Bronchial epithelial cell (primary cell): ENCODE measurements at regions not wholly inside any gene's neighbourhood (a gene's known extent, or its start where the extent isn't known, plus 50 kb on each side); places are given as distances from the start of the nearest gene placed in this dataset.
A peak's percentile ranks its signal among the peaks of the same experiment; 100 is the strongest.

Experiments used
- DNase-seq: peaks from one replicate; pipeline ENCODE4 v3.0.0-alpha.2; 2010; ENCODE audit warnings: low read depth
- FAIRE-seq: peaks from 2 replicates; lab custom pipeline; 2011; peaks lifted over from hg19 to GRCh38; lab: Jason Lieb, UNC
- H3K27me3 ChIP-seq: 2 replicates; pipeline ENCODE4 v1.5.1; 2011; ENCODE audit warnings: low read length; ENCODE audit not compliant: control insufficient read depth, insufficient read depth
- H3K36me3 ChIP-seq: 2 replicates; pipeline ENCODE4 v1.5.1; 2011; ENCODE audit warnings: low read length; ENCODE audit not compliant: control insufficient read depth, insufficient read depth
- H3K4me3 ChIP-seq: 2 replicates; pipeline ENCODE4 v1.5.1; 2011; ENCODE audit warnings: mild to moderate bottlenecking, low read depth, low read length, control low read depth
- CTCF ChIP-seq: IDR thresholded peaks from 2 replicates; pipeline ENCODE4 v1.5.1; 2011; ENCODE audit warnings: mild to moderate bottlenecking, moderate library complexity, low read length, control low read depth, inconsistent platforms; ENCODE audit not compliant: insufficient read depth, severe bottlenecking

DNA sequence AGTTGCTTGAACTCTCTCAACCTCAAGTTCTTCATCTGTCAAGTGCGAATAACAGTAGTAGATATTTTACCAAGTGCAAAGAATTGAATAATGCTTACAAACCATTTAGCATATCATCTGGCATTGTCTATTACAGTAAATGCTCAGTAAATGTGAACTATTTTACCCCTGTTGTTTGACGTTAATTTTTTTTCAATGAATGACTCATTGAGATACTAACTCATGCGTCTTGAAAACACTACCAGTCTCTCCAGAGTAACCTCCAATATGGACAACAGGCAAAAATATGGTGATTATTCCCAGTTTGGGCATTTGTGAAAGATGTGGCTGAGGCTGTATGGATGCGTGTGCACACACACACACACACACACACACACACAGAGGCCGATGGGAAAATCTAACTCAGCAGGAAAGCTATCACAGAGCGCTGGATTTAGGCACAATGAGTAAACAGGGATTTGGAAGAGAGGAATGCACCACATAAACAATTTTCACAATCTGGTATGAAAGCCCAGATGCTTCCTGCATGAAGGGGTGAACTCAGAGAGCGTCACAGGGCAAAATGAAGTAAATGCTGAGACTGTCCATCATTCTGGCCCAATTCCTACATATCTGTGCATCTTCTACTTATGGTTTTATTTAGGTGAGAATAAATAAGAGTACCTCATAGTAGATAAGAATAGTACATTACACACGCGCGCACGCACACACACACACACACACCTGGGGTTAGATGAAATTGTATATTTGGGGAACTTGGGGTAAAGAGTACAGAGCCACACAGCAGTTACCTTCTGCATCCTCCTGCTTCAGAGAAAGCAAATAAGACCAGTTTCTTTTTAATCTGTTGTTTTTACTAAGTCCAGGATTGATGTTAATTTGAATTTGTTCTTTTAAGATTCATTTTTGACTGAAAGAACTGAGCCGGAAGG, 128.7 kb downstream of the PALM2AKAP2 start:
- no peaks in the 10 kb centered on the region for H3K36me3 ChIP-seq
- no peak for TF ChIP-seq CTCF
- DNase-seq, result no peak
- no peak overlapping the region for H3K4me3 ChIP-seq
- no peak for FAIRE-seq
- no peaks in the 10 kb centered on the region for H3K27me3 ChIP-seq

GRCh38 chr9:109910671-109911518, 130.9 kb downstream of the PALM2AKAP2 start:
- FAIRE-seq (no peak), DNase-seq (peak; percentile 74)

GRCh38 chr9:109912082-109912582, 132.1 kb downstream of the PALM2AKAP2 start:
- no peak for TF ChIP-seq CTCF
- DNase-seq, result peak; percentile 94
- Histone ChIP-seq H3K4me3 (no peak overlapping the region), H3K36me3 (no peaks in the 10 kb centered on the region), H3K27me3 (no peaks in the 10 kb centered on the region)
- FAIRE-seq, result no peak

More at GRCh38 chr9:109910671-109911518, 130.9 kb downstream of the PALM2AKAP2 start:
- Histone ChIP-seq H3K27me3 (no peaks in the 10 kb centered on the region), H3K36me3 (no peaks in the 10 kb centered on the region), H3K4me3 (no peak overlapping the region)
- no peak for TF ChIP-seq CTCF

DNA sequence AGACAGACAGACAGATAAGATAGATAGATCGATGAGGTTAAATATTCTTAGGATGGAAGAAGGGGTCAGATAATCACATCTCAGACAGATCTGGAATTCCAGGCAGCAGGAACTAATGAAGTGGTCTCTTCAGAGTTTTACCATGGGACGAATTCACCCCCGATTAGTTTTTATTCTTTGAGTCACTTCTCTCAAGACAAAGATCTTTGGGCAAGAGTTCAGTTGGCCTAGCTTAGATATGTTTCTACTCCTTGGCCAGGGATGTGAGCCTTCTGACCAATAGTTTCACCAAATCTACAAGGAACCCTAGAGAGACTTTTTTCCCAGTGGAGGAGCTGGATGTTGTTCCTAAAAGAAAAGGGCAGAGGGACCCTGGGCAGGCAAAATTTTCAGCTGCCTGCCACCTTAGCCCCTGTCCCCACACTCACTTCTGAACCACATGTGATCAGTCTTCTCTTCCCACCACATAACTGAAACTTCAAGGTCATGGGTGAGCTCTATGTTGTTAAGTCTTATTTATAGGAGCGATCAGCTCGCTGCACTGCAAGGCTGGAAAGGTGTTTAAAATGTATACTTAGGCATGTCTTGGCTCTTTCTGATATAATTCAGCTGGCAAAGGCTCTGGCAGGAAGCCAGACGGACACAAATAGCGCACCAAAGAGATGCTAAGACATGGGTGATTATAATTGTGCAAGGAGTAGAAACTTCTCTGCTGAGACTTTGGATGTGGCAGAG, 132.9 kb downstream of the PALM2AKAP2 start:
- H3K36me3 ChIP-seq, result no peaks in the 10 kb centered on the region
- FAIRE-seq (no peak), DNase-seq (peak; percentile 38)
- H3K27me3 ChIP-seq, result no peaks in the 10 kb centered on the region
- TF ChIP-seq CTCF, result no peak
- no peak overlapping the region for H3K4me3 ChIP-seq

GRCh38 chr9:109913461-109913810, 133.4 kb downstream of the PALM2AKAP2 start:
- FAIRE-seq (no peak), DNase-seq (peak; percentile 69)
- TF ChIP-seq CTCF, result no peak
- Histone ChIP-seq H3K4me3 (no peak overlapping the region), H3K27me3 (no peaks in the 10 kb centered on the region), H3K36me3 (no peaks in the 10 kb centered on the region)
